SK-N-SH treated with all-trans-retinoic acid at 6 μM for 48 hours (cell line): ENCODE measurements at regions not wholly inside any gene's neighbourhood (a gene's known extent, or its start where the extent isn't known, plus 50 kb on each side); places are given as distances from the start of the nearest gene placed in this dataset.

Experiments
- ATAC-seq: fragments of 200-7000 bp; cut with Tn5 transposase; 3 replicates; pipeline ENCODE4 v1.9.1; 2020; ENCODE audit warnings: mild to moderate bottlenecking, moderate library complexity
- ARNTL ChIP-seq: fragments of 450-650 bp; formaldehyde crosslinking; IDR thresholded peaks from 2 replicates; pipeline ENCODE4 v1.5.0; 2020; ENCODE audit warnings: low read depth, mild to moderate bottlenecking, moderate library complexity, borderline replicate concordance
- CREB5 ChIP-seq: fragments of 250-450 bp; sonication (Bioruptor Pico); IDR thresholded peaks from 2 replicates; pipeline ENCODE4 v1.5.1; 2020; ENCODE audit warnings: low read depth, mild to moderate bottlenecking, moderate library complexity
- CSDC2 ChIP-seq: fragments of 250-450 bp; sonication (Bioruptor Pico); IDR thresholded peaks from 2 replicates; pipeline ENCODE4 v1.5.0; 2020; ENCODE audit warnings: mild to moderate bottlenecking, moderate library complexity
- ESRRG ChIP-seq: fragments of 250-450 bp; sonication (Bioruptor Pico); IDR thresholded peaks from 2 replicates; pipeline ENCODE4 v1.6.1; 2021; ENCODE audit warnings: mild to moderate bottlenecking
- GLIS3 ChIP-seq: fragments of 250-450 bp; sonication (Bioruptor Pico); IDR thresholded peaks from 2 replicates; pipeline ENCODE4 v1.5.0; 2020; ENCODE audit warnings: mild to moderate bottlenecking, moderate library complexity
- ISL1 ChIP-seq: fragments of 250-450 bp; sonication (Bioruptor Pico); IDR thresholded peaks from 2 replicates; pipeline ENCODE4 v2.1.2; 2022; ENCODE audit warnings: mild to moderate bottlenecking, moderate library complexity
- OSR1 ChIP-seq: fragments of 250-450 bp; sonication (Bioruptor Pico); IDR thresholded peaks from 2 replicates; pipeline ENCODE4 v1.8.0; 2022; ENCODE audit warnings: moderate library complexity, mild to moderate bottlenecking, inconsistent platforms
- PATZ1 ChIP-seq: fragments of 250-450 bp; sonication (Bioruptor Pico); IDR thresholded peaks from 2 replicates; pipeline ENCODE4 v1.8.0; 2020; ENCODE audit warnings: mild to moderate bottlenecking, moderate library complexity, borderline replicate concordance
- PPARA ChIP-seq: fragments of 250-450 bp; sonication (Bioruptor Pico); IDR thresholded peaks from 2 replicates; pipeline ENCODE4 v1.5.0; 2020; ENCODE audit warnings: mild to moderate bottlenecking, borderline replicate concordance
- RARB ChIP-seq: fragments of 250-450 bp; sonication (Bioruptor Pico); IDR thresholded peaks from 2 replicates; pipeline ENCODE4 v1.8.0; 2021; ENCODE audit warnings: mild to moderate bottlenecking, moderate library complexity
- SNAI2 ChIP-seq: fragments of 250-450 bp; sonication (Bioruptor Pico); IDR thresholded peaks from 2 replicates; pipeline ENCODE4 v1.5.0; 2020; ENCODE audit warnings: mild to moderate bottlenecking, moderate library complexity
- TCF4 ChIP-seq: fragments of 250-450 bp; sonication (Bioruptor Pico); IDR thresholded peaks from 2 replicates; pipeline ENCODE4 v1.8.0; 2021; ENCODE audit warnings: mild to moderate bottlenecking, moderate library complexity, borderline replicate concordance
- TOX ChIP-seq: fragments of 250-450 bp; sonication (Bioruptor Pico); IDR thresholded peaks from 2 replicates; pipeline ENCODE4 v1.8.0; 2021; ENCODE audit warnings: mild to moderate bottlenecking, moderate library complexity, borderline replicate concordance
- TSHZ2 ChIP-seq: fragments of 250-450 bp; sonication (Bioruptor Pico); IDR thresholded peaks from 2 replicates; pipeline ENCODE4 v1.5.0; 2020; ENCODE audit warnings: mild to moderate bottlenecking, moderate library complexity
- ZC3H10 ChIP-seq: fragments of 250-450 bp; sonication (Bioruptor Pico); IDR thresholded peaks from 2 replicates; pipeline ENCODE4 v1.5.1; 2021; ENCODE audit warnings: mild to moderate bottlenecking, moderate library complexity
- ZFP30 ChIP-seq: fragments of 450-650 bp; formaldehyde crosslinking; IDR thresholded peaks from 2 replicates; pipeline ENCODE4 v1.5.0; 2022; ENCODE audit warnings: mild to moderate bottlenecking, moderate library complexity
- ZNF565 ChIP-seq: fragments of 450-650 bp; formaldehyde crosslinking; conservative IDR thresholded peaks from 2 replicates; pipeline ENCODE4 v1.5.0; 2020; ENCODE audit warnings: low read depth, mild to moderate bottlenecking, moderate library complexity
- ZNF70 ChIP-seq: fragments of 450-650 bp; formaldehyde crosslinking; IDR thresholded peaks from 2 replicates; pipeline ENCODE4 v1.5.0; 2020; ENCODE audit warnings: mild to moderate bottlenecking, moderate library complexity
- ZNF8 ChIP-seq: fragments of 450-650 bp; formaldehyde crosslinking; IDR thresholded peaks from 2 replicates; pipeline ENCODE4 v1.5.0; 2020; ENCODE audit warnings: mild to moderate bottlenecking, moderate library complexity
- TF ChIP-seq, protein P1 (sequence below): fragments of 250-450 bp; sonication (Bioruptor Pico); IDR thresholded peaks from 2 replicates; pipeline ENCODE4 v1.8.0; 2021; ENCODE audit warnings: low read depth, mild to moderate bottlenecking, moderate library complexity, borderline replicate concordance

- TF ChIP-seq ZC3H10 (CRISPR knock-in tag) (no peak), CSDC2 (CRISPR knock-in tag) (no peak), TSHZ2 (CRISPR knock-in tag) (no peak), SNAI2 (CRISPR knock-in tag) (no peak), CREB5 (CRISPR knock-in tag) (no peak), GLIS3 (CRISPR knock-in tag) (no peak), PPARA (CRISPR knock-in tag) (no peak), PATZ1 (CRISPR knock-in tag) (no peak), ISL1 (no peak), ZFP30 (CRISPR knock-in tag) (no peak), TOX (CRISPR knock-in tag) (no peak), ZNF70 (no peak), ZNF8 (no peak)
- TF ChIP-seq, protein P1, sequence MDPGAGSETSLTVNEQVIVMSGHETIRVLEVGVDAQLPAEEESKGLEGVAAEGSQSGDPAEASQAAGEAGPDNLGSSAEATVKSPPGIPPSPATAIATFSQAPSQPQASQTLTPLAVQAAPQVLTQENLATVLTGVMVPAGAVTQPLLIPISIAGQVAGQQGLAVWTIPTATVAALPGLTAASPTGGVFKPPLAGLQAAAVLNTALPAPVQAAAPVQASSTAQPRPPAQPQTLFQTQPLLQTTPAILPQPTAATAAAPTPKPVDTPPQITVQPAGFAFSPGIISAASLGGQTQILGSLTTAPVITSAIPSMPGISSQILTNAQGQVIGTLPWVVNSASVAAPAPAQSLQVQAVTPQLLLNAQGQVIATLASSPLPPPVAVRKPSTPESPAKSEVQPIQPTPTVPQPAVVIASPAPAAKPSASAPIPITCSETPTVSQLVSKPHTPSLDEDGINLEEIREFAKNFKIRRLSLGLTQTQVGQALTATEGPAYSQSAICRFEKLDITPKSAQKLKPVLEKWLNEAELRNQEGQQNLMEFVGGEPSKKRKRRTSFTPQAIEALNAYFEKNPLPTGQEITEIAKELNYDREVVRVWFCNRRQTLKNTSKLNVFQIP (CRISPR knock-in tag) = no peak
Observed at GRCh38 chr1:81437649-81438048, 363.1 kb upstream of the ADGRL2 start.

GRCh38 chr1:81437213-81437612 is 363.5 kb upstream of the ADGRL2 start:
- ATAC-seq = no peak
- TF ChIP-seq TCF4 (CRISPR knock-in tag) (peak; percentile 61; the same call in 1 of the 2 replicates), TSHZ2 (CRISPR knock-in tag) (0 out of 2 replicates have a peak, but pooled peaks have one; percentile 71), SNAI2 (CRISPR knock-in tag) (0 out of 2 replicates have a peak, but pooled peaks have one; percentile 13), ISL1 (peak; percentile 15; the same call in 1 of the 2 replicates), PPARA (CRISPR knock-in tag) (no peak)

More at GRCh38 chr1:81437649-81438048, 363.1 kb upstream of the ADGRL2 start:
- ATAC-seq = no peak

- TF ChIP-seq RARB (CRISPR knock-in tag) = no peak
- TF ChIP-seq ZNF565 (CRISPR knock-in tag) = no peak
- no peak for TF ChIP-seq OSR1
- no peak for TF ChIP-seq GLIS3 (CRISPR knock-in tag)
- no peak for TF ChIP-seq CSDC2 (CRISPR knock-in tag)
- TF ChIP-seq ARNTL (CRISPR knock-in tag) = no peak
- no peak for TF ChIP-seq ISL1
- TF ChIP-seq ZC3H10 (CRISPR knock-in tag) = no peak
- no peak for TF ChIP-seq ZFP30 (CRISPR knock-in tag)
- no peak for TF ChIP-seq PATZ1 (CRISPR knock-in tag)
- TF ChIP-seq ESRRG (CRISPR knock-in tag) = no peak
- TF ChIP-seq, all 23 proteins: peak for 0
- no peak for ATAC-seq
Observed at GRCh38 chr1:81435175-81435574, 365.6 kb upstream of the ADGRL2 start.
